Adrenal gland (tissue), 5 donors: ENCODE measurements at regions not wholly inside any gene's neighbourhood (a gene's known extent, or its start where the extent isn't known, plus 50 kb on each side); places are given as distances from the start of the nearest gene placed in this dataset.

Experiments
- CTCF ChIP-seq, 6 experiments: fragments of 450-650 bp in 4 of 6; fragments of 200-600 bp in 2 of 6; sonication (generic) in 1 of 6; IDR thresholded peaks; 1 replicate in 5 of 6; 2 replicates in 1 of 6; pipeline versions ENCODE4 v1.5.1 to v1.8.0; 2016 to 2021; ENCODE audit warnings: antibody characterized with exemption in 6 of 6, mild to moderate bottlenecking in 2 of 6, moderate library complexity in 1 of 6
- POLR2A ChIP-seq, 2 donors: fragments of 450-650 bp; IDR thresholded peaks; one replicate each; pipeline ENCODE4 v1.6.1; 2017; ENCODE audit warnings: antibody characterized with exemption in 2 of 2, mild to moderate bottlenecking in 2 of 2, moderate library complexity in 1 of 2
- donor health status: DM: no; HTN: no; CAD: no.

GRCh38 chr12:63470161-63470560 is 198.1 kb downstream of the DPY19L2 start:
- TF ChIP-seq CTCF (IDR thresholded peaks at IDR 0.05) (no peak), POLR2A (IDR thresholded peaks at IDR 0.05) (no peak)
